GM06990 (cell line): ENCODE measurements at regions not wholly inside any gene's neighbourhood (a gene's known extent, or its start where the extent isn't known, plus 50 kb on each side); places are given as distances from the start of the nearest gene placed in this dataset.

Experiments
- DNase-seq: peaks from one replicate; pipeline ENCODE4 v3.0.0-alpha.2; 2011; ENCODE audit not compliant: insufficient read length; ENCODE audit errors: extremely low read depth
- H3K27me3 ChIP-seq: replicated peaks from 2 replicates; pipeline ENCODE4 v1.6.0; 2011; ENCODE audit warnings: low read length; ENCODE audit not compliant: control insufficient read depth, insufficient read depth
- H3K36me3 ChIP-seq: 2 replicates; pipeline ENCODE4 v1.5.1; 2011; ENCODE audit warnings: low read length; ENCODE audit not compliant: control insufficient read depth, insufficient read depth
- H3K4me3 ChIP-seq: replicated peaks from 2 replicates; pipeline ENCODE4 v1.5.1; 2011; ENCODE audit warnings: low read depth, mild to moderate bottlenecking, control low read depth, low read length
- TF ChIP-seq, protein P1 (sequence below): IDR thresholded peaks from 2 replicates; pipeline ENCODE4 v1.5.1; 2011; ENCODE audit warnings: low read length, control low read depth, mild to moderate bottlenecking, inconsistent platforms; ENCODE audit not compliant: insufficient read depth, poor library complexity, severe bottlenecking

GRCh38 chr6:140758169-140758877 is 1374.4 kb upstream of the GJE1 start:
- Histone ChIP-seq H3K27me3 (no peaks in the 10 kb centered on the region), H3K4me3 (no peak overlapping the region)

DNA sequence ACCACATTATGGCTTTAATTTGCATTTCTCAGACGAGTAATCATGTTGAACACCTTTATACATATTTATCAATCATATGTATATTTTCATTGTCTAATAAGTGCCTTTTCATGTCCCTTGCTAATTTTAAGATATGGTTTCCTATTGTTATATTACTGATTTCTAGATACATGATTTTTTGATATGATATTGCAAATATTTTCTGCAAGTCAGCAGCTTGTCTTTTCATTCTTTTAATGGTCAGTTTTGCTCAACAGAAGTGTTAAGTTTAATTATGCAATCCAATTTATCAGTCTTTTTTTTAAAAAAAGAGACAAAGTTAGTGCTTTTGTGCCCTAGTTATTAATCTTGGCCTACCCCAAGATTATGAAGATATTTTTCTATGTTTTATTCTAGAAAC is 1377.8 kb upstream of the CITED2 start:
- TF ChIP-seq, protein P1, sequence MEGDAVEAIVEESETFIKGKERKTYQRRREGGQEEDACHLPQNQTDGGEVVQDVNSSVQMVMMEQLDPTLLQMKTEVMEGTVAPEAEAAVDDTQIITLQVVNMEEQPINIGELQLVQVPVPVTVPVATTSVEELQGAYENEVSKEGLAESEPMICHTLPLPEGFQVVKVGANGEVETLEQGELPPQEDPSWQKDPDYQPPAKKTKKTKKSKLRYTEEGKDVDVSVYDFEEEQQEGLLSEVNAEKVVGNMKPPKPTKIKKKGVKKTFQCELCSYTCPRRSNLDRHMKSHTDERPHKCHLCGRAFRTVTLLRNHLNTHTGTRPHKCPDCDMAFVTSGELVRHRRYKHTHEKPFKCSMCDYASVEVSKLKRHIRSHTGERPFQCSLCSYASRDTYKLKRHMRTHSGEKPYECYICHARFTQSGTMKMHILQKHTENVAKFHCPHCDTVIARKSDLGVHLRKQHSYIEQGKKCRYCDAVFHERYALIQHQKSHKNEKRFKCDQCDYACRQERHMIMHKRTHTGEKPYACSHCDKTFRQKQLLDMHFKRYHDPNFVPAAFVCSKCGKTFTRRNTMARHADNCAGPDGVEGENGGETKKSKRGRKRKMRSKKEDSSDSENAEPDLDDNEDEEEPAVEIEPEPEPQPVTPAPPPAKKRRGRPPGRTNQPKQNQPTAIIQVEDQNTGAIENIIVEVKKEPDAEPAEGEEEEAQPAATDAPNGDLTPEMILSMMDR: no peak
- no peaks in the 10 kb centered on the region for H3K36me3 ChIP-seq
- H3K27me3 ChIP-seq: no peaks in the 10 kb centered on the region
- no peak for DNase-seq
- no peak overlapping the region for H3K4me3 ChIP-seq

More at GRCh38 chr6:140758169-140758877, 1374.4 kb upstream of the GJE1 start:
- TF ChIP-seq, protein P1: no peak
- DNase-seq: no peak
- no peaks in the 10 kb centered on the region for H3K36me3 ChIP-seq

DNA sequence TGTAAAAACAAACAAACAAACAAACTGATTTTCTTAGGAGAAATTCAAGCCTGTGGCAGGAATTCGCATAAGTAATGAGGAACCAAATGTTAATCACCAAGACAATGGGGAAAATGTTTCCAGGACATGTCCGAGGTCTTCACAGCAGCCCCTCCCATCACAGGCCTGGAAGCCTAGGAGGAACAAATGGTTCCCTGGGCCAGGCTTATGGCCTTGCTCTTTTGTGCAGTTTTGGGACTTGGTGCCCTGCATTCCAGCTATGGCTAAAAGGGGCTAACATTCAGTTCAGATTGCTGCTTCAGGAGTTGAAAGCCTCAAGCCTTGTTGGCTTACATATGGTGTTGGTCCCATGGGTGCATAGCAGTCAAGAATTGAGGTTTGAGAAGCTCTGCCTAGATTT is 1372.7 kb upstream of the CITED2 start:
- TF ChIP-seq, protein P1: no peak
- Histone ChIP-seq H3K4me3 (no peak overlapping the region), H3K36me3 (no peaks in the 10 kb centered on the region), H3K27me3 (no peaks in the 10 kb centered on the region)
- DNase-seq: no peak

DNA sequence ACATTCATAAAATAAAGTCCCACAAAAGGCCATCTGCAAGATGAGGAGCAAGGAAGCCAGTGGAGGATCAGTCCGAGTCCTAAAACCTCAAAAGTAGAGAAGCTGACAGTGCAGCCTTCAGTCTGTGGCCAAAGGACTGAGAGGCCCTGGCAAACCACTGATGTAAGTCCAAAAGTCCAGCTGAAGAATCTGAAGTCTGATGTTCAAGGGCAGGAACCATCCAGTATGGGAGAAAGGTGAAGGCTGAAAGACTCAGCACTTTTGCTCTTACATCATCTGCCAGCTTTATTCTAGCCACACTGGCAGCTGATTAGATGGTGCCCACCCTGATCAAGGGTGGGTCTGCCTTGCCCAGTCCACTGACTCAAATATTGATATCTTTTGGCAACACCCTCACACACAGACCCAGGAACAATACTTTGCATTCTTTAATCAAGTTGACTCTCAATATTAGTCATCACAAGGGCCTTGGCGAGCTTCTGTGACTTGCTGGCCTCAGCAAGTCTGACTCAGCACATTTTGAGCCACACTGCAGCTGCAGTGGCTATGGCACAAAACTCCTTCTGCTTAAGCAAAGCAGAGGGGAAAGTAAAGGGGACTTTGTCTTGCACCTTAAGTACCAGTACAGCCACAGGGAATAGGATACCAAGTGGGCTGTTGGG is 1370.3 kb upstream of the CITED2 start:
- H3K27me3 ChIP-seq: no peaks in the 10 kb centered on the region
- TF ChIP-seq, protein P1: no peak
- DNase-seq: peak; percentile 0
- H3K36me3 ChIP-seq: no peaks in the 10 kb centered on the region
- H3K4me3 ChIP-seq: no peak overlapping the region

DNA sequence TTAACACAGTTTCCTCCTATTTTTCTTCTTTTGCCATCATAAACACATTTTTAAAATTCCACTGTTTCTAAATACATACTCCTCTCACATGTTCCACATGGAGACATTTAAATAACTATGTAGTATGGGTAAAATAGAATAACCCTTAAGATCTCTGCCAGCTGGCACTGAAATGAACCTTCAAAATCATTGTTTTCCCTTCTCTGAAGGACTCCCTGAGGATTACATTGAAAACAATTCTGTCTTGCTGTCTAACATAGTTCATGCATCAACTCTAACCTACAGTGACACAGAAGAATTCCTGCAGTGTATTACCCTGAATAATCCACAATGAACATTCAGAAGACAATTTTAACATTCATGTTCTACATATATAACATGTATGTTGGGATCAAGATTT is 1361.8 kb upstream of the CITED2 start:
- Histone ChIP-seq H3K4me3 (no peak overlapping the region), H3K27me3 (no peaks in the 10 kb centered on the region), H3K36me3 (no peaks in the 10 kb centered on the region)
- no peak for DNase-seq
- TF ChIP-seq, protein P1: no peak
